ENCODE measurements at regions not wholly inside any gene's neighbourhood (a gene's known extent, or its start where the extent isn't known, plus 50 kb on each side); places are given as distances from the start of the nearest gene placed in this dataset.
"Not testable (repeated sequence)": the region's sequence is repeated elsewhere in the genome, so short reads cannot be mapped to it uniquely, and the experiment has no call there.

DNA sequence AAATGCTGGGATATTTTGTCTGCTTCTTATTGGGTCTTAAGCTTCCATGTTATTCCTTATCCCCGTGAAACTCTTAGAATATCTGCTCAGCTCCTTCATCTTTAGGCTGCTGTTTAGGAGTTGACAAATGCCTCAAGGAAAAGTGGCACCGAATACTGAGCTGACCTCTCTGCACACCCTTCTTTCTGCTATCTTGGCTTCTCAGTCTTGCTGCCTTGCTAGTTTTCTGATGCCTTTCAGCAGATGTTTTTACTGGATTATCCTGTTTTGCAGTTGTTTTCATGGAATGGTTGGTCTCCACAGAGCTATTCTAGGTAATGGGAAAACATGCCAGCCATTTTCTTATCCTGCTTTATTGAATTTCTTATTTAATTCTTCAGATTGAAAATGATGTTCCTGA, 86.3 kb downstream of the GYPE start:
- no peak overlapping the region for H3K4me3 ChIP-seq (ENCODE audit: low read length)
- H3K27ac ChIP-seq (ENCODE audit: low read depth, low read length) = no peak overlapping the region
- no peak for TF ChIP-seq EZH2phosphoT487 (IDR thresholded peaks at IDR 0.05; ENCODE audit: borderline replicate concordance, low read length)
- TF ChIP-seq, protein P1, sequence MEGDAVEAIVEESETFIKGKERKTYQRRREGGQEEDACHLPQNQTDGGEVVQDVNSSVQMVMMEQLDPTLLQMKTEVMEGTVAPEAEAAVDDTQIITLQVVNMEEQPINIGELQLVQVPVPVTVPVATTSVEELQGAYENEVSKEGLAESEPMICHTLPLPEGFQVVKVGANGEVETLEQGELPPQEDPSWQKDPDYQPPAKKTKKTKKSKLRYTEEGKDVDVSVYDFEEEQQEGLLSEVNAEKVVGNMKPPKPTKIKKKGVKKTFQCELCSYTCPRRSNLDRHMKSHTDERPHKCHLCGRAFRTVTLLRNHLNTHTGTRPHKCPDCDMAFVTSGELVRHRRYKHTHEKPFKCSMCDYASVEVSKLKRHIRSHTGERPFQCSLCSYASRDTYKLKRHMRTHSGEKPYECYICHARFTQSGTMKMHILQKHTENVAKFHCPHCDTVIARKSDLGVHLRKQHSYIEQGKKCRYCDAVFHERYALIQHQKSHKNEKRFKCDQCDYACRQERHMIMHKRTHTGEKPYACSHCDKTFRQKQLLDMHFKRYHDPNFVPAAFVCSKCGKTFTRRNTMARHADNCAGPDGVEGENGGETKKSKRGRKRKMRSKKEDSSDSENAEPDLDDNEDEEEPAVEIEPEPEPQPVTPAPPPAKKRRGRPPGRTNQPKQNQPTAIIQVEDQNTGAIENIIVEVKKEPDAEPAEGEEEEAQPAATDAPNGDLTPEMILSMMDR (IDR thresholded peaks at IDR 0.05; ENCODE audit: low read depth, low read length, poor library complexity, severe bottlenecking) = no peak
- no peaks in the 10 kb centered on the region for H3K9me2 ChIP-seq (replicated peaks; ENCODE audit: control insufficient read depth, low read length)
- H3K79me2 ChIP-seq (ENCODE audit: control insufficient read depth, low read length) = no peaks in the 10 kb centered on the region
- no peaks in the 10 kb centered on the region for H3F3A ChIP-seq (ENCODE audit: control insufficient read depth, insufficient read depth)
- H3K4me2 ChIP-seq (ENCODE audit: low read length) = no peak overlapping the region
- H4K20me1 ChIP-seq (ENCODE audit: control insufficient read depth, insufficient read depth, low read depth, low read length) = no peaks in the 10 kb centered on the region
- no peaks in the 10 kb centered on the region for H3K9me3 ChIP-seq (ENCODE audit: control insufficient read depth, insufficient read depth, low read length)
- H3K36me3 ChIP-seq (ENCODE audit: control insufficient read depth, low read length) = no peaks in the 10 kb centered on the region
- H3K27me3 ChIP-seq (ENCODE audit: control insufficient read depth, low read length) = no peaks in the 10 kb centered on the region
- no peaks in the 10 kb centered on the region for H3K4me1 ChIP-seq (ENCODE audit: control insufficient read depth, low read length)

DNA sequence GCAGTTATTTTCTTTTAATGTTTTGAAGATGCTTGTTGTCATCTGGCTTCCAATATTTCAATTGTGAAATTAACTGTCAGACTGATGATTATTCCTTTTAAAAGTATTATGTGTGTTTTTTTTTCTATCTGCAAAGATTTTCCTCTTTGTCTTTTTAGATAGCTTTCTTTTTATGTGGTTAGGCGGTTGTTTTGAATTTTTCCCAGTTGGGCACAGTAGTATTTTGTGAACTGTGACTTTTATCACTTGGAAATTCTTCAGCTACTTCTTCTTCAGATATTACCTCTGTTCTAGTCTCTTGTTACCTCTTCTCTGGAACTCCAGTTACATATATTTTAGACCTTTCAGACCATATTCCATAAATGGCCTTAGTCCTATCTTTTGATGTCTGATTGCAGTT, 87.5 kb downstream of the GYPE start:
- H3K4me1 ChIP-seq (ENCODE audit: control insufficient read depth, low read length); H3F3A ChIP-seq (ENCODE audit: control insufficient read depth, insufficient read depth); H3K27ac ChIP-seq (ENCODE audit: low read depth, low read length); H3K36me3 ChIP-seq (ENCODE audit: control insufficient read depth, low read length); H3K9me3 ChIP-seq (ENCODE audit: control insufficient read depth, insufficient read depth, low read length); H3K4me3 ChIP-seq (ENCODE audit: low read length); H3K27me3 ChIP-seq (ENCODE audit: control insufficient read depth, low read length); H3K9me2 ChIP-seq (replicated peaks; ENCODE audit: control insufficient read depth, low read length); H3K79me2 ChIP-seq (ENCODE audit: control insufficient read depth, low read length); H3K4me2 ChIP-seq (ENCODE audit: low read length); H4K20me1 ChIP-seq (ENCODE audit: control insufficient read depth, insufficient read depth, low read depth, low read length): not testable (repeated sequence)

DNA sequence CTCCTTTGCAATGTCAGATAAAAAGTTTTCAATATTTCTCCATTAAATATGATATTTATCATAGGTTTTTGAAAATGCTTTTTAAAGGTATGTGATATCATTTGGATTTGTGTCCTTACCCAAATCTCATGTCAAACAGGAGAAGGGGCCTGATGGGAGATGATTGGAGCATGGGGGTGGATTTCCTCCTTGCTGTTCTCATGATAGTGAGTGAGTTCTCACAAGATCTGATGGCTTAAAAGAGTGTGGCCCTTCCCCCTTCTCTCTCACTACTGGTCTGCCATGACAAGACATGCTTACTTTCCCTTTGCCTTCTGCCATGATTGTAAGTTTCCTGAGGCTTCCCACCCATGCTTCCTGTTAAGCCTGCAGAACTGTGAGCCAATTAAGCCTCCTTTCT, 90.0 kb downstream of the GYPE start:
- H3K9me3 ChIP-seq (ENCODE audit: control insufficient read depth, insufficient read depth, low read length); H3K9me2 ChIP-seq (replicated peaks; ENCODE audit: control insufficient read depth, low read length); H3K79me2 ChIP-seq (ENCODE audit: control insufficient read depth, low read length); H3K27ac ChIP-seq (ENCODE audit: low read depth, low read length); H4K20me1 ChIP-seq (ENCODE audit: control insufficient read depth, insufficient read depth, low read depth, low read length); H3K4me3 ChIP-seq (ENCODE audit: low read length); H3K4me1 ChIP-seq (ENCODE audit: control insufficient read depth, low read length); H3K27me3 ChIP-seq (ENCODE audit: control insufficient read depth, low read length); H3K36me3 ChIP-seq (ENCODE audit: control insufficient read depth, low read length); H3K4me2 ChIP-seq (ENCODE audit: low read length); H3F3A ChIP-seq (ENCODE audit: control insufficient read depth, insufficient read depth): not testable (repeated sequence)

DNA sequence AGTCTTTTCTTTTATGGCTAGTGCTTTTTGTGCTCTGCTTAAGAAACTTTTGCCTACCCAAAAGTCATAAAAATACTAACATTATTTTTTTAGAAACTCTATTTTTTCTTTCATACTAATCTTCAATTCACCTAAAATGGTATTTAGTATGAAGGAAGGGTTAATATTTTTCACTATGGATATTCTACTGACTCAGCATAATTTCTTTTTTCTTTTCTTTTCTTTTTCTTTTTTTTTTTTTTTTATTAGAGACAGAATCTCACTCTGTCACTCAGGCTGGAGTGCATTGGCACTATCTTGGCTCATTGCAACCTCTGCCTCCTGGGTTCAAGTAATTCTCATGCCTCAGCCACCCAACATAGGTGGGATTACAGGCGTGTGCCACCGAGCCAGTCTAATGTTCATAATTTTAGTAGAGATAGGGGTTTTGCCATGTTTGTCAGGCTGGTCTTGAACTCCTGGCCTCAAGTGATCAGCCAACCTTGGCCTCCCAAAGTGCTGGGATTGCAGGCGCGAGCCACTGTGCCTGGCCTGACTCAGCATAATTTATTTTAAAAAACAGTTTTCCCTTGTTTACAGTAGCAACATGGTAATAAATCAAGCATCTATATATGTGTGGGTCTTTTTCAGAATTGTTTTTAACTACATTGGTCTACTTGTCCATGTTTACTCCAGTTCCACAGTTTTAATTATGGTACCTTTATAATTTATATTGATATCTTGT, 91.8 kb downstream of the GYPE start:
- not testable (repeated sequence) for H3K4me3 ChIP-seq (ENCODE audit: low read length); H3K36me3 ChIP-seq (ENCODE audit: control insufficient read depth, low read length); H3K27ac ChIP-seq (ENCODE audit: low read depth, low read length); H3K4me2 ChIP-seq (ENCODE audit: low read length); H3K9me3 ChIP-seq (ENCODE audit: control insufficient read depth, insufficient read depth, low read length); H3F3A ChIP-seq (ENCODE audit: control insufficient read depth, insufficient read depth); H3K79me2 ChIP-seq (ENCODE audit: control insufficient read depth, low read length); H3K4me1 ChIP-seq (ENCODE audit: control insufficient read depth, low read length); H4K20me1 ChIP-seq (ENCODE audit: control insufficient read depth, insufficient read depth, low read depth, low read length); H3K9me2 ChIP-seq (replicated peaks; ENCODE audit: control insufficient read depth, low read length); H3K27me3 ChIP-seq (ENCODE audit: control insufficient read depth, low read length)

DNA sequence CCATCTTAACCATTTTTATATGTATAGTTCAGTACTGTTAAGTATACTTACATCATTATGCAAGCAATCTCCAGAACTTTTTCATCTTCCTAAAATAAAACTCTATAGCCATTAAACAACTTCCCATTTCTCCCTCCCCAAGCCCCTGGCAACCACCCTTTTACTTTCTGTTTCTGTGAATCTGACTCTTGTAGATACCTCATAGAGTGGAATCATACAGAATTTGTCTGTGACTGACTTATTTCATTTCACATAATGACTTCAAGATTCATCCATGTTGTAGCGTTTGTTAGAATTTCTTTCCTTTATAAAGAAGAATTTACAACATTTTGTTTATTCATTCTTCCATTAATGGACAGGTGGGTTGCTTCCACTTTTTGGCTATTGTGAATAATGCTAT, 91.2 kb upstream of the FREM3 start:
- not testable (repeated sequence) for H3K9me2 ChIP-seq (replicated peaks; ENCODE audit: control insufficient read depth, low read length); H3K4me3 ChIP-seq (ENCODE audit: low read length); H3K27me3 ChIP-seq (ENCODE audit: control insufficient read depth, low read length); H4K20me1 ChIP-seq (ENCODE audit: control insufficient read depth, insufficient read depth, low read depth, low read length); H3K4me2 ChIP-seq (ENCODE audit: low read length); H3F3A ChIP-seq (ENCODE audit: control insufficient read depth, insufficient read depth); H3K9me3 ChIP-seq (ENCODE audit: control insufficient read depth, insufficient read depth, low read length); H3K27ac ChIP-seq (ENCODE audit: low read depth, low read length); H3K79me2 ChIP-seq (ENCODE audit: control insufficient read depth, low read length); H3K36me3 ChIP-seq (ENCODE audit: control insufficient read depth, low read length); H3K4me1 ChIP-seq (ENCODE audit: control insufficient read depth, low read length)

DNA sequence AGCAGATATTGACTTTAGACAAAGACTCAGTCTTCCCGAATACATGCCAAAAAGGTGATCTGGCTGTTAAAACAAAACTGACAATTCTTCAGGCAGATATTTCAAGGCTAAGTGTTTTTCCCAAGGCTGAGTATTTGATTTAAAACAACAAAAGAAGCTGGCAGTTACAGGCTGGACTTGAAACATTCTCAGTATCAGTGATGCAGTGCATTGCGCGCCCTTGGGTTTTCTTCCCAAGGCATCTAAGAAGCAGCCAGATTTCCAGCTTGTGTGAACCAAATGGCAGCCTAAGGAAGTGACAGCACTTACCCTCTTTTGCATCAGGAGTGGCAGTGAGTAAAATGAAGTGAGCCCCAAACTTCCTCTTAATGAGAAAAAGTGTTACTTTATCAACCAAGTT, 90.0 kb upstream of the FREM3 start:
- H3K4me2 ChIP-seq (ENCODE audit: low read length); H3K9me2 ChIP-seq (replicated peaks; ENCODE audit: control insufficient read depth, low read length); H3K79me2 ChIP-seq (ENCODE audit: control insufficient read depth, low read length); H3K9me3 ChIP-seq (ENCODE audit: control insufficient read depth, insufficient read depth, low read length); H3K27ac ChIP-seq (ENCODE audit: low read depth, low read length); H3K27me3 ChIP-seq (ENCODE audit: control insufficient read depth, low read length); H3K4me1 ChIP-seq (ENCODE audit: control insufficient read depth, low read length); H3K36me3 ChIP-seq (ENCODE audit: control insufficient read depth, low read length); H3K4me3 ChIP-seq (ENCODE audit: low read length); H3F3A ChIP-seq (ENCODE audit: control insufficient read depth, insufficient read depth); H4K20me1 ChIP-seq (ENCODE audit: control insufficient read depth, insufficient read depth, low read depth, low read length): not testable (repeated sequence)

DNA sequence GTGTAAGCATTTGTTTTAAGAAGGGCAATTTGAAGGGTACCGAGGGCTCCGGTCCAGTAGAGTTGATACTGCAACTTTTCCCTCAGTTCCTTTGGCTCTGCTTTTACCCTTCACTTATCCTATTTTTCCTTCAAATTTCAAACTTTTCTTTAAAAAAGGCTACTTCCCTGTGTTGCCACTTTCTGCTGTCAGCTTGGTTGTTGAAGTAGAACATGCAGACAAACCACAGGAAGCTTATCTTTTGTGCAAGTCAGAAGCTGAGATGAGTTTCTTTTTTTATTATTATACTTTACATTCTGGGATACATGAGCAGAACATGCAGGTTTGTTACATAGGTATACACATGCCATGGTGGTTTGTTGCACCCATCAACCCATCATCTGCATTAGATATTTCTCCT, 89.1 kb upstream of the FREM3 start:
- H3K27ac ChIP-seq (ENCODE audit: low read depth, low read length); H3F3A ChIP-seq (ENCODE audit: control insufficient read depth, insufficient read depth); H3K9me3 ChIP-seq (ENCODE audit: control insufficient read depth, insufficient read depth, low read length); H4K20me1 ChIP-seq (ENCODE audit: control insufficient read depth, insufficient read depth, low read depth, low read length); H3K4me2 ChIP-seq (ENCODE audit: low read length); H3K4me1 ChIP-seq (ENCODE audit: control insufficient read depth, low read length); H3K36me3 ChIP-seq (ENCODE audit: control insufficient read depth, low read length); H3K79me2 ChIP-seq (ENCODE audit: control insufficient read depth, low read length); H3K9me2 ChIP-seq (replicated peaks; ENCODE audit: control insufficient read depth, low read length); H3K27me3 ChIP-seq (ENCODE audit: control insufficient read depth, low read length); H3K4me3 ChIP-seq (ENCODE audit: low read length): not testable (repeated sequence)
